ENCODE measurements at regions not wholly inside any gene's neighbourhood (a gene's known extent, or its start where the extent isn't known, plus 50 kb on each side); places are given as distances from the start of the nearest gene placed in this dataset.

GRCh38 chr13:109877809-109878208 is 91.4 kb upstream of the IRS2 start:
- Histone ChIP-seq H3K9me3 (ENCODE audit: control insufficient read depth, insufficient read depth, low read depth, low read length) (no peaks in the 10 kb centered on the region), H3K36me3 (ENCODE audit: control insufficient read depth, insufficient read depth, low read length) (no peaks in the 10 kb centered on the region), H3K4me3 (ENCODE audit: low read depth in 2 of 2, low read length in 2 of 2) (no peak overlapping the region), H3K27ac (ENCODE audit: low read length) (no peak overlapping the region), H3K4me1 (ENCODE audit: control insufficient read depth, insufficient read depth, low read length) (no peaks in the 10 kb centered on the region), H3K27me3 (ENCODE audit: control insufficient read depth, insufficient read depth, low read length) (no peaks in the 10 kb centered on the region)
- POLR2A ChIA-PET: no interaction called here
- no peak for TF ChIP-seq CTCF (IDR thresholded peaks at IDR 0.05)
- TF ChIP-seq REST (IDR thresholded peaks at IDR 0.05; ENCODE audit: insufficient read depth in 1 of 2, low read depth in 2 of 2, low read length in 1 of 2): no peak
- TF ChIP-seq SIN3A (IDR thresholded peaks at IDR 0.05; ENCODE audit: borderline replicate concordance, insufficient read depth, low read depth, low read length): no peak
- no peak for TF ChIP-seq POLR2AphosphoS5 (IDR thresholded peaks at IDR 0.05; ENCODE audit: low read depth, low read length)
- TF ChIP-seq TCF7L2 (IDR thresholded peaks at IDR 0.05; ENCODE audit: low read depth, low read length): no peak
- intact Hi-C loops (cut with micrococcal nuclease; ENCODE audit: unreplicated experiment): no loop called here
- DNase-seq (ENCODE audit: low read depth, low spot score) (no peak), ATAC-seq (no peak)
- in situ Hi-C loops (cut with HindIII; ENCODE audit: low pct_unique_long_range_greater_than_20kb, low sequenced_read_pairs): no loop called here
- BruUV-seq (replicated peaks): no TSS peak
- CTCF ChIA-PET: no interaction called here

- Histone ChIP-seq H3K27ac (ENCODE audit: low read length) (no peak overlapping the region), H3K36me3 (ENCODE audit: control insufficient read depth, insufficient read depth, low read length) (no peaks in the 10 kb centered on the region), H3K4me1 (ENCODE audit: control insufficient read depth, insufficient read depth, low read length) (no peaks in the 10 kb centered on the region), H3K4me3 (ENCODE audit: low read depth in 2 of 2, low read length in 2 of 2) (no peak overlapping the region), H3K9me3 (ENCODE audit: control insufficient read depth, insufficient read depth, low read depth, low read length) (no peaks in the 10 kb centered on the region), H3K27me3 (ENCODE audit: control insufficient read depth, insufficient read depth, low read length) (no peaks in the 10 kb centered on the region; the same call in 1 of the 2 replicates)
- ATAC-seq: no peak
- CTCF ChIA-PET: no interaction called here
- intact Hi-C loops (cut with micrococcal nuclease; ENCODE audit: unreplicated experiment): no loop called here
- POLR2A ChIA-PET: no interaction called here
- in situ Hi-C loops (cut with HindIII; ENCODE audit: low pct_unique_long_range_greater_than_20kb, low sequenced_read_pairs): no loop called here
- no TSS peak for BruUV-seq (replicated peaks)
- DNase-seq (ENCODE audit: low read depth, low spot score): no peak
- TF ChIP-seq SIN3A (IDR thresholded peaks at IDR 0.05; ENCODE audit: borderline replicate concordance, insufficient read depth, low read depth, low read length) (no peak), REST (IDR thresholded peaks at IDR 0.05; ENCODE audit: insufficient read depth in 1 of 2, low read depth in 2 of 2, low read length in 1 of 2) (no peak), TCF7L2 (IDR thresholded peaks at IDR 0.05; ENCODE audit: low read depth, low read length) (no peak), POLR2AphosphoS5 (IDR thresholded peaks at IDR 0.05; ENCODE audit: low read depth, low read length) (no peak), CTCF (IDR thresholded peaks at IDR 0.05) (no peak)
Observed at GRCh38 chr13:109875746-109876145, 89.4 kb upstream of the IRS2 start.
